K562 (cell line): ENCODE measurements at regions not wholly inside any gene's neighbourhood (a gene's known extent, or its start where the extent isn't known, plus 50 kb on each side); places are given as distances from the start of the nearest gene placed in this dataset.

Source experiments
- BDP1 ChIP-seq: IDR thresholded peaks from 3 replicates; pipeline ENCODE4 v1.6.1; 2011; ENCODE audit not compliant: insufficient read length, insufficient read depth
- EZH2 ChIP-seq: IDR thresholded peaks from 2 replicates; pipeline ENCODE4 v1.6.1; 2012; ENCODE audit warnings: low read depth, mild to moderate bottlenecking, inconsistent platforms, low read length, borderline replicate concordance
- NFE2L1 ChIP-seq: fragments of 450-650 bp; IDR thresholded peaks from 2 replicates; pipeline ENCODE4 v1.6.1; 2016; ENCODE audit warnings: missing genetic modification characterization, low read depth, mild to moderate bottlenecking, missing compliant biosample characterization, moderate library complexity, borderline replicate concordance
- POLR2A ChIP-seq: fragments of 450-650 bp; conservative IDR thresholded peaks from 2 replicates; pipeline ENCODE4 v1.6.1; 2016
- RAD51 ChIP-seq: fragments of 450-650 bp; IDR thresholded peaks from 2 replicates; pipeline ENCODE4 v1.7.1; 2016; ENCODE audit warnings: low read depth, mild to moderate bottlenecking, borderline replicate concordance
- SMC3 ChIP-seq: conservative IDR thresholded peaks from 2 replicates; pipeline ENCODE4 v1.6.1; 2011; ENCODE audit warnings: low read depth, low read length, improper control_type of control experiment; ENCODE audit not compliant: insufficient read depth
- SRSF7 ChIP-seq: fragments of 200-400 bp; formaldehyde crosslinking; optimal IDR thresholded peaks from 2 replicates; pipeline ENCODE3; 2017; ENCODE audit warnings: mild to moderate bottlenecking, low read depth, low read length
- TCF3 ChIP-seq: sonication (generic); formaldehyde crosslinking; IDR thresholded peaks from 2 replicates; pipeline ENCODE4 v1.4.0; 2020; ENCODE audit warnings: mild to moderate bottlenecking, missing genetic modification reagents
- ZBTB12 ChIP-seq: fragments of 250-450 bp; sonication (Bioruptor Pico); IDR thresholded peaks from 2 replicates; pipeline ENCODE4 v1.4.0; 2020
- ZNF140 ChIP-seq: fragments of 250-450 bp; sonication (Bioruptor Pico); IDR thresholded peaks from 2 replicates; pipeline ENCODE4 v1.8.0; 2021; ENCODE audit warnings: moderate library complexity, mild to moderate bottlenecking, inconsistent platforms
- ZNF174 ChIP-seq: fragments of 250-450 bp; sonication (Bioruptor Pico); IDR thresholded peaks from 2 replicates; pipeline ENCODE4 v1.4.0; 2020; ENCODE audit warnings: mild to moderate bottlenecking
- TF ChIP-seq, protein P1 (sequence below), 3 experiments: IDR thresholded peaks in 2 of 3; conservative IDR thresholded peaks in 1 of 3; 2 replicates each; pipeline ENCODE4 v1.5.1; 2011 to 2012; ENCODE audit warnings: low read length in 3 of 3, mild to moderate bottlenecking in 3 of 3, control low read depth in 2 of 3, improper control_type of control experiment in 1 of 3, inconsistent platforms in 1 of 3, low read depth in 1 of 3, mixed read lengths in 1 of 3, moderate library complexity in 1 of 3; ENCODE audit not compliant: insufficient read depth in 2 of 3
- TF ChIP-seq, protein P2 (sequence below): sonication (generic); formaldehyde crosslinking; IDR thresholded peaks from 2 replicates; pipeline ENCODE4 v1.9.0; 2022; ENCODE audit warnings: mild to moderate bottlenecking, missing genetic modification reagents

- TF ChIP-seq, protein P1, sequence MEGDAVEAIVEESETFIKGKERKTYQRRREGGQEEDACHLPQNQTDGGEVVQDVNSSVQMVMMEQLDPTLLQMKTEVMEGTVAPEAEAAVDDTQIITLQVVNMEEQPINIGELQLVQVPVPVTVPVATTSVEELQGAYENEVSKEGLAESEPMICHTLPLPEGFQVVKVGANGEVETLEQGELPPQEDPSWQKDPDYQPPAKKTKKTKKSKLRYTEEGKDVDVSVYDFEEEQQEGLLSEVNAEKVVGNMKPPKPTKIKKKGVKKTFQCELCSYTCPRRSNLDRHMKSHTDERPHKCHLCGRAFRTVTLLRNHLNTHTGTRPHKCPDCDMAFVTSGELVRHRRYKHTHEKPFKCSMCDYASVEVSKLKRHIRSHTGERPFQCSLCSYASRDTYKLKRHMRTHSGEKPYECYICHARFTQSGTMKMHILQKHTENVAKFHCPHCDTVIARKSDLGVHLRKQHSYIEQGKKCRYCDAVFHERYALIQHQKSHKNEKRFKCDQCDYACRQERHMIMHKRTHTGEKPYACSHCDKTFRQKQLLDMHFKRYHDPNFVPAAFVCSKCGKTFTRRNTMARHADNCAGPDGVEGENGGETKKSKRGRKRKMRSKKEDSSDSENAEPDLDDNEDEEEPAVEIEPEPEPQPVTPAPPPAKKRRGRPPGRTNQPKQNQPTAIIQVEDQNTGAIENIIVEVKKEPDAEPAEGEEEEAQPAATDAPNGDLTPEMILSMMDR (IDR thresholded peaks at IDR 0.05 in 2 of 3, conservative IDR thresholded peaks at IDR 0.05 in 1 of 3; ENCODE audit: insufficient read depth in 2 of 3, low read depth in 1 of 3, low read length in 3 of 3), result no peak
- TF ChIP-seq ZNF174 (CRISPR knock-in tag) (no peak), EZH2 (no peak), ZNF140 (CRISPR knock-in tag) (no peak), SRSF7 (no peak), RAD51 (no peak), BDP1 (no peak), NFE2L1 (tag) (no peak), ZBTB12 (CRISPR knock-in tag) (no peak), TCF3 (CRISPR knock-in tag) (no peak), SMC3 (no peak), POLR2A (no peak)
- TF ChIP-seq, protein P2, sequence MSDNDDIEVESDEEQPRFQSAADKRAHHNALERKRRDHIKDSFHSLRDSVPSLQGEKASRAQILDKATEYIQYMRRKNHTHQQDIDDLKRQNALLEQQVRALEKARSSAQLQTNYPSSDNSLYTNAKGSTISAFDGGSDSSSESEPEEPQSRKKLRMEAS, result no peak
These were observed 481.4 kb downstream of the XYLT1 start for GRCh38 chr16:16989368-16989767.
